Suprapubic skin (tissue), 3 donors: ENCODE measurements at regions not wholly inside any gene's neighbourhood (a gene's known extent, or its start where the extent isn't known, plus 50 kb on each side); places are given as distances from the start of the nearest gene placed in this dataset.

ENCODE experiments used
- EP300 ChIP-seq: sonication (generic); formaldehyde crosslinking; IDR thresholded peaks from one replicate; pipeline ENCODE4 v1.6.1; 2017; ENCODE audit warnings: antibody characterized with exemption
- POLR2A ChIP-seq, 2 donors: fragments of 450-650 bp; IDR thresholded peaks; one replicate each; pipeline ENCODE4 v1.6.1; 2017; ENCODE audit warnings: antibody characterized with exemption in 2 of 2, mild to moderate bottlenecking in 2 of 2, moderate library complexity in 2 of 2
- TF ChIP-seq, protein P1 (sequence below), 2 donors: fragments of 200-600 bp in 1 of 2; fragments of 450-650 bp in 1 of 2; sonication (generic) in 1 of 2; IDR thresholded peaks; one replicate each; pipeline ENCODE4 v1.5.1; 2016 to 2019; ENCODE audit warnings: antibody characterized with exemption in 2 of 2, mild to moderate bottlenecking in 1 of 2, moderate library complexity in 1 of 2

DNA sequence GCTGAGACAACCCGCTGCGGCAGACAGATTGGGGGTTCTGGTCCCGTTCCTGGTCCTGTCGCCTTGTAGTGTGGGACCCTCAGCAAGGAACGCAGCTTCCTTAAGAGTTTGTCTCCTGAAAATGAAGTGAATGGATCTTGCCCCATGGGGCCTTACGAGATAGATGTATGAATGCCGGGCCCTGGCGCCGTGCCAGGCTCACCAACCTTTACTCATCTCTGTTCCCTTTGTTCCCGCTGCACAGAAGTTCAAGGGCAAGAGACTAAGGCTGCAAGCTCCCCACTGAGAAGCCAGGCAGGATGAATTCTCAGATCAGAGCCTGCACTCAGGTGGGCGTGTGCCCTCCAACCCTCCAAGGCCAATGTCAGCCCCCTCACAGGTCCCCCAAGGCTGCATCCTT, 162.7 kb upstream of the IQSEC1 start:
- TF ChIP-seq POLR2A (IDR thresholded peaks at IDR 0.05) (no peak), EP300 (no peak)
- TF ChIP-seq, protein P1, sequence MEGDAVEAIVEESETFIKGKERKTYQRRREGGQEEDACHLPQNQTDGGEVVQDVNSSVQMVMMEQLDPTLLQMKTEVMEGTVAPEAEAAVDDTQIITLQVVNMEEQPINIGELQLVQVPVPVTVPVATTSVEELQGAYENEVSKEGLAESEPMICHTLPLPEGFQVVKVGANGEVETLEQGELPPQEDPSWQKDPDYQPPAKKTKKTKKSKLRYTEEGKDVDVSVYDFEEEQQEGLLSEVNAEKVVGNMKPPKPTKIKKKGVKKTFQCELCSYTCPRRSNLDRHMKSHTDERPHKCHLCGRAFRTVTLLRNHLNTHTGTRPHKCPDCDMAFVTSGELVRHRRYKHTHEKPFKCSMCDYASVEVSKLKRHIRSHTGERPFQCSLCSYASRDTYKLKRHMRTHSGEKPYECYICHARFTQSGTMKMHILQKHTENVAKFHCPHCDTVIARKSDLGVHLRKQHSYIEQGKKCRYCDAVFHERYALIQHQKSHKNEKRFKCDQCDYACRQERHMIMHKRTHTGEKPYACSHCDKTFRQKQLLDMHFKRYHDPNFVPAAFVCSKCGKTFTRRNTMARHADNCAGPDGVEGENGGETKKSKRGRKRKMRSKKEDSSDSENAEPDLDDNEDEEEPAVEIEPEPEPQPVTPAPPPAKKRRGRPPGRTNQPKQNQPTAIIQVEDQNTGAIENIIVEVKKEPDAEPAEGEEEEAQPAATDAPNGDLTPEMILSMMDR (IDR thresholded peaks at IDR 0.05): no peak
